Mesothelial cell of epicardium (in vitro differentiated cells): ENCODE measurements at regions not wholly inside any gene's neighbourhood (a gene's known extent, or its start where the extent isn't known, plus 50 kb on each side); places are given as distances from the start of the nearest gene placed in this dataset.

ENCODE experiments used
- DNase-seq, 2 experiments: peaks; one replicate each; pipeline ENCODE4 v3.0.0; 2021; ENCODE audit warnings: low spot score in 2 of 2; ENCODE audit not compliant: unreplicated experiment in 2 of 2
- H3K27ac Mint-ChIP-seq: 2 replicates; pipeline ENCODE4 v1.8.0; 2021; ENCODE audit warnings: mixed read lengths
- H3K27me3 Mint-ChIP-seq: 2 replicates; pipeline ENCODE4 v1.8.0; 2021; ENCODE audit warnings: low read depth, mixed read lengths
- H3K36me3 Mint-ChIP-seq: 2 replicates; pipeline ENCODE4 v1.8.0; 2021; ENCODE audit warnings: mixed read lengths
- H3K4me1 Mint-ChIP-seq: 2 replicates; pipeline ENCODE4 v1.8.0; 2021; ENCODE audit warnings: mixed read lengths
- H3K4me3 Mint-ChIP-seq: 2 replicates; pipeline ENCODE4 v1.8.0; 2021; ENCODE audit warnings: mild to moderate bottlenecking, moderate library complexity, mixed read lengths
- H3K9me3 Mint-ChIP-seq: 2 replicates; pipeline ENCODE4 v1.8.0; 2021; ENCODE audit warnings: mixed read lengths
- CTCF ChIP-seq: fragments of 200-600 bp; sonication (generic); IDR thresholded peaks from one replicate; pipeline ENCODE4 v1.5.0; 2021; ENCODE audit warnings: antibody characterized with exemption; ENCODE audit not compliant: unreplicated experiment

- TF ChIP-seq CTCF: no peak
- no peaks in the 10 kb centered on the region for H3K27me3 Mint-ChIP-seq
- no peak overlapping the region for H3K27ac Mint-ChIP-seq
Measured at GRCh38 chr14:98685725-98686124, 586.3 kb downstream of the BCL11B start.

GRCh38 chr14:98688446-98688845 lies 583.6 kb downstream of the BCL11B start:
- Mint-ChIP-seq H3K27ac (no peak overlapping the region), H3K36me3 (no peaks in the 10 kb centered on the region), H3K4me1 (no peaks in the 10 kb centered on the region), H3K4me3 (no peak overlapping the region), H3K9me3 (no peaks in the 10 kb centered on the region), H3K27me3 (peaks cover 10% of the 10 kb centered on the region)
- DNase-seq: no peak
- TF ChIP-seq CTCF: no peak

More at GRCh38 chr14:98685725-98686124, 586.3 kb downstream of the BCL11B start:
- Mint-ChIP-seq H3K36me3 (no peaks in the 10 kb centered on the region), H3K9me3 (no peaks in the 10 kb centered on the region), H3K4me1 (no peaks in the 10 kb centered on the region), H3K4me3 (no peak overlapping the region)
- no peak for DNase-seq

GRCh38 chr14:98689951-98690350 lies 582.0 kb downstream of the BCL11B start:
- TF ChIP-seq CTCF: no peak
- H3K4me3 Mint-ChIP-seq: no peak overlapping the region
- no peaks in the 10 kb centered on the region for H3K36me3 Mint-ChIP-seq
- H3K4me1 Mint-ChIP-seq: no peaks in the 10 kb centered on the region
- no peak for DNase-seq
- no peaks in the 10 kb centered on the region for H3K9me3 Mint-ChIP-seq
- peaks cover 10% of the 10 kb centered on the region for H3K27me3 Mint-ChIP-seq
- H3K27ac Mint-ChIP-seq: no peak overlapping the region

- H3K27me3 Mint-ChIP-seq: peaks cover 10% of the 10 kb centered on the region
- no peak for TF ChIP-seq CTCF
- H3K4me3 Mint-ChIP-seq: no peak overlapping the region
- H3K4me1 Mint-ChIP-seq: no peaks in the 10 kb centered on the region
- H3K27ac Mint-ChIP-seq: no peak overlapping the region
- no peak for DNase-seq
- peaks cover 13% of the 10 kb centered on the region for H3K9me3 Mint-ChIP-seq
- H3K36me3 Mint-ChIP-seq: no peaks in the 10 kb centered on the region
Measured at GRCh38 chr14:98692832-98693231, 579.2 kb downstream of the BCL11B start.

GRCh38 chr14:98694541-98694940 lies 577.5 kb downstream of the BCL11B start:
- H3K27ac Mint-ChIP-seq: no peak overlapping the region
- no peaks in the 10 kb centered on the region for H3K4me1 Mint-ChIP-seq
- H3K4me3 Mint-ChIP-seq: no peak overlapping the region
- H3K36me3 Mint-ChIP-seq: no peaks in the 10 kb centered on the region
- peaks cover 14% of the 10 kb centered on the region for H3K27me3 Mint-ChIP-seq
- peaks cover 13% of the 10 kb centered on the region for H3K9me3 Mint-ChIP-seq
- TF ChIP-seq CTCF: no peak
- no peak for DNase-seq

- no peak for TF ChIP-seq CTCF
- Mint-ChIP-seq H3K27me3 (peaks cover 14% of the 10 kb centered on the region), H3K4me1 (no peaks in the 10 kb centered on the region), H3K36me3 (no peaks in the 10 kb centered on the region), H3K9me3 (peaks cover 13% of the 10 kb centered on the region), H3K27ac (no peak overlapping the region), H3K4me3 (no peak overlapping the region)
- no peak for DNase-seq
Measured at GRCh38 chr14:98695809-98696208, 576.2 kb downstream of the BCL11B start.
